Right renal cortex interstitium (tissue), 3 donors: ENCODE measurements at regions not wholly inside any gene's neighbourhood (a gene's known extent, or its start where the extent isn't known, plus 50 kb on each side); places are given as distances from the start of the nearest gene placed in this dataset.
"Not testable (repeated sequence)": the region's sequence is repeated elsewhere in the genome, so short reads cannot be mapped to it uniquely, and the experiment has no call there.

ENCODE experiments used
- DNase-seq, 3 donors: peaks; one replicate each; pipeline ENCODE4 v3.0.0-alpha.2; 2013; ENCODE audit warnings: low read depth in 3 of 3, low spot score in 2 of 3

DNA sequence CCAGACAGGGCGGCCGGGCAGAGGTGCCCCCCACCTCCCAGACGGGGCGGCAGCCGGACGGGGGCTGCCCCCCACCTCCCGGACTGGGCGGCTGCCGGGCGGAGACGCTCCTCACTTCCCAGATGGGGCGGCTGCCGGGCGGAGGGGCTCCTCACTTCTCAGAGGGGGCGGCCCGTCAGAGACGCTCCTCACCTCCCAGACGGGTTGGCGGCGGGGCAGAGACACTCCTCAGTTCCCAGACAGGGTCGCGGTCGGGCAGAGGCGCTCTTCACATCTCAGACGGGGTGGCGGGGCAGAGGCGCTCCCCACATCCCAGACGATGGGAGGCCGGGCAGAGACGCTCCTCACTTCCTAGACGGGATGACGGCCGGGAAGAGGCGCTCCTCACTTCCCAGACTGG lies 68.5 kb upstream of the GPC4 start:
- DNase-seq: not testable (repeated sequence)

- DNase-seq: no peak
These were observed 67.0 kb upstream of the GPC4 start for GRCh38 chrX:133482056-133482952.

GRCh38 chrX:133477986-133478385 lies 62.7 kb upstream of the GPC4 start:
- no peak for DNase-seq

DNA sequence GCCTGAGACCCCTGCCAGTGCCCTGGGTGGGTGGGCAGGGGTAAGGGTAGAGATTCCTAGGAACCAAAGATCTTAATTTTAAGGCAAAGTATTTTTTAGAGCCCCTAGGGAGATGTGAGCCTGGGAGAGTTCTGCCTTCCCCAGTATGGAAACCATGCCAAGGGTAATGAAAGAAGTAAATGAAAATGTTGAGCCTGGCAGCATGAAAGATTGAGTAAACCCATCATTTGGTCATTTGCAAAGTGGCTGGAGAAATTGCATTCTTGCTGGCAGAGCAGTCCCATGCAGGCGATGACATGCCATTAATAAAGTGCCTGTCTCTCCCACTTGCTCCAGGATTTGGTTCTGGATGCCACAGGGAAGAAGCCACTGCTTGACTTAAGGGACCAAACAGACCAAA lies 60.7 kb upstream of the GPC4 start:
- no peak for DNase-seq

DNA sequence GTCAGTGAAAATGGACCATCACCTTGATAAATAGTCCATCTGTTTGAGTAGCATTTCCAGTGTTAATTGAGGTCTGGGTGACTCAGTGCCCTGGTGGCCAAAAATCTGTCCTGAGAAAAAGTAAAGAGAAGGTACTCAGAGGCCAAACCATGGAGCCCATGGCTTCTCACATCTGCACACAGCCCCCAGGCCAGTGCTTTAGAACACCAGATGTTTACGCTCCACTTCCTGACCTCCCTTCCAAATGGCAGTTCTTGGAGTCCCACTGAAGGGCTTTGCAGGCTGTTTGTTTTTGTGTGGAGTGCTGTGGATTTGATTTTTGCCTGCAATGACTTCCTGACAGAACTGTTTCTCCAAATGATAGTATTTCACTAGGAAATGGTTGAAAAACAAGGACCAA lies 60.2 kb upstream of the GPC4 start:
- DNase-seq: peak in 1 of 3 donors; percentile 6

- no peak for DNase-seq
These were observed 59.3 kb upstream of the GPC4 start for GRCh38 chrX:133474574-133474973.

GRCh38 chrX:133473451-133473850 lies 58.2 kb upstream of the GPC4 start:
- no peak for DNase-seq

DNA sequence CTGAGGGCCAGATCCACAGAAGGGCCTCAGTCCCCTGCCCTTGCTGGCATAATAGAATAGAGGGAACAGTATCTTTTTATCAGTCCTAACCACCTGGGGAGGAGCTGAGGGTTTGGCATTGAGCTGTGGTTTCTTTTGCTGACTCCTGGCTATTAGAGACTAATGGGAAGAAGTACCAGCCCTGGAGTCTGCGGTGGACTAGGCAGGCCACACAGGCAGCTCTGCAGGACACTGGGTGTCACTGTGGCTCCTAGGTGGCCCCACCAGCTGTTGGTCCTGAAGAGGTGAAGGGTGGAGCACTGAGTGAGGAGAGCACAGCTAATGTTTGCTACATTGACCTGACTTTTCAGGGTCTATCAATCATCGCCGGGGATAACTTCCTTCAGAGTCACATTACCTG lies 52.8 kb upstream of the GPC4 start:
- DNase-seq: no peak

GRCh38 chrX:133465254-133465653 lies 50.0 kb upstream of the GPC4 start:
- no peak for DNase-seq
